KMS-11 (cell line): ENCODE measurements at regions not wholly inside any gene's neighbourhood (a gene's known extent, or its start where the extent isn't known, plus 50 kb on each side); places are given as distances from the start of the nearest gene placed in this dataset.
"Not testable (repeated sequence)": the region's sequence is repeated elsewhere in the genome, so short reads cannot be mapped to it uniquely, and the experiment has no call there.

ENCODE experiments used
- H2AFZ ChIP-seq: fragments of 200-600 bp; sonication (generic); 2 replicates; pipeline ENCODE4 v1.6.1; 2016; ENCODE audit warnings: antibody characterized with exemption, mixed run types, low read depth
- H3K27ac ChIP-seq: fragments of 200-600 bp; sonication (generic); 2 replicates; pipeline ENCODE4 v1.6.1; 2016; ENCODE audit warnings: mild to moderate bottlenecking, mixed run types
- H3K27me3 ChIP-seq: fragments of 200-600 bp; sonication (generic); 2 replicates; pipeline ENCODE4 v1.6.1; 2017; ENCODE audit warnings: mild to moderate bottlenecking, low read depth, mixed run types, moderate library complexity; ENCODE audit not compliant: insufficient read depth
- H3K36me3 ChIP-seq: fragments of 200-600 bp; sonication (generic); 2 replicates; pipeline ENCODE4 v1.6.1; 2017; ENCODE audit warnings: mild to moderate bottlenecking, mixed run types; ENCODE audit not compliant: insufficient read depth
- H3K4me1 ChIP-seq: fragments of 200-600 bp; sonication (generic); 2 replicates; pipeline ENCODE4 v1.6.1; 2016; ENCODE audit warnings: mild to moderate bottlenecking, low read depth, mixed run types; ENCODE audit not compliant: poor library complexity, severe bottlenecking
- H3K4me2 ChIP-seq: fragments of 200-600 bp; sonication (generic); 2 replicates; pipeline ENCODE4 v1.7.0; 2016; ENCODE audit warnings: mild to moderate bottlenecking, mixed run types
- H3K4me3 ChIP-seq: fragments of 200-600 bp; sonication (generic); IDR thresholded peaks from 2 replicates; pipeline ENCODE4 v1.6.1; 2017; ENCODE audit warnings: low read depth, low read length, mixed read lengths; ENCODE audit not compliant: insufficient read depth
- H3K79me2 ChIP-seq: fragments of 200-600 bp; sonication (generic); 2 replicates; pipeline ENCODE4 v1.6.1; 2016; ENCODE audit warnings: low read depth, mixed run types; ENCODE audit not compliant: insufficient read depth
- H3K9ac ChIP-seq: fragments of 200-600 bp; sonication (generic); 2 replicates; pipeline ENCODE4 v1.6.1; 2016; ENCODE audit warnings: mild to moderate bottlenecking, mixed run types
- H4K20me1 ChIP-seq: fragments of 200-600 bp; sonication (generic); 2 replicates; pipeline ENCODE4 v1.6.1; 2016; ENCODE audit warnings: mild to moderate bottlenecking, mixed run types; ENCODE audit not compliant: insufficient read depth
- CTCF ChIP-seq: fragments of 200-600 bp; sonication (generic); conservative IDR thresholded peaks from 2 replicates; pipeline ENCODE4 v1.6.1; 2017; ENCODE audit warnings: low read depth, mild to moderate bottlenecking, antibody characterized with exemption, low read length, moderate library complexity, mixed read lengths

- Histone ChIP-seq H3K4me2 (no peak overlapping the region), H3K27ac (no peak overlapping the region), H3K79me2 (no peaks in the 10 kb centered on the region), H3K9ac (no peak overlapping the region), H3K4me3 (no peak overlapping the region), H4K20me1 (no peaks in the 10 kb centered on the region), H3K36me3 (no peaks in the 10 kb centered on the region), H3K4me1 (no peaks in the 10 kb centered on the region), H3K27me3 (no peaks in the 10 kb centered on the region), H2AFZ (no peak overlapping the region)
- no peak for TF ChIP-seq CTCF
Observed at GRCh38 chr14:50031602-50032313, 84.6 kb downstream of the VCPKMT start.

- H3K9ac ChIP-seq, H4K20me1 ChIP-seq, H3K27me3 ChIP-seq, H3K4me3 ChIP-seq, H3K4me2 ChIP-seq, H2AFZ ChIP-seq, H3K27ac ChIP-seq, H3K79me2 ChIP-seq, H3K4me1 ChIP-seq, H3K36me3 ChIP-seq: not testable (repeated sequence)
Observed at GRCh38 chr14:50032462-50033167, 83.8 kb downstream of the VCPKMT start.

GRCh38 chr14:50035214-50035613 lies 81.2 kb downstream of the VCPKMT start:
- no peak overlapping the region for H2AFZ ChIP-seq
- no peaks in the 10 kb centered on the region for H4K20me1 ChIP-seq
- peaks cover 21% of the 10 kb centered on the region for H3K4me1 ChIP-seq
- no peak overlapping the region for H3K27ac ChIP-seq
- H3K9ac ChIP-seq: no peak overlapping the region
- H3K27me3 ChIP-seq: no peaks in the 10 kb centered on the region
- no peak overlapping the region for H3K4me3 ChIP-seq
- no peak for TF ChIP-seq CTCF
- no peaks in the 10 kb centered on the region for H3K79me2 ChIP-seq
- no peaks in the 10 kb centered on the region for H3K36me3 ChIP-seq
- H3K4me2 ChIP-seq: no peak overlapping the region

GRCh38 chr14:50036211-50036610 lies 80.2 kb downstream of the VCPKMT start:
- no peak overlapping the region for H3K27ac ChIP-seq
- no peak for TF ChIP-seq CTCF
- no peaks in the 10 kb centered on the region for H4K20me1 ChIP-seq
- H3K9ac ChIP-seq: no peak overlapping the region
- H3K4me1 ChIP-seq: peaks cover 31% of the 10 kb centered on the region
- no peaks in the 10 kb centered on the region for H3K27me3 ChIP-seq
- H3K79me2 ChIP-seq: no peaks in the 10 kb centered on the region
- H3K4me3 ChIP-seq: no peak overlapping the region
- no peaks in the 10 kb centered on the region for H3K36me3 ChIP-seq
- H3K4me2 ChIP-seq: no peak overlapping the region
- H2AFZ ChIP-seq: no peak overlapping the region

GRCh38 chr14:50036637-50037036 lies 79.7 kb downstream of the VCPKMT start:
- Histone ChIP-seq H3K9ac (no peak overlapping the region), H4K20me1 (no peaks in the 10 kb centered on the region), H3K36me3 (no peaks in the 10 kb centered on the region), H3K4me1 (peaks cover 31% of the 10 kb centered on the region), H3K27me3 (no peaks in the 10 kb centered on the region), H3K27ac (no peak overlapping the region), H3K79me2 (no peaks in the 10 kb centered on the region), H3K4me3 (no peak overlapping the region), H3K4me2 (no peak overlapping the region), H2AFZ (no peak overlapping the region)
- TF ChIP-seq CTCF: no peak
